RWPE2 (cell line): ENCODE measurements at regions not wholly inside any gene's neighbourhood (a gene's known extent, or its start where the extent isn't known, plus 50 kb on each side); places are given as distances from the start of the nearest gene placed in this dataset.
"Not testable (repeated sequence)": the region's sequence is repeated elsewhere in the genome, so short reads cannot be mapped to it uniquely, and the experiment has no call there.

Source experiments
- ATAC-seq: fragments of 200-7000 bp; cut with Tn5 transposase; 3 replicates; pipeline ENCODE4 v1.9.1; 2021; ENCODE audit warnings: low read depth
- DNase-seq: peaks from one replicate; pipeline ENCODE4 v3.0.0-alpha.2; 2020; ENCODE audit warnings: low spot score
- H3K27ac ChIP-seq: fragments of 450-650 bp; 2 replicates; pipeline ENCODE4 v1.5.1; 2017; ENCODE audit warnings: mild to moderate bottlenecking; ENCODE audit not compliant: poor library complexity, severe bottlenecking
- H3K27me3 ChIP-seq: fragments of 250-450 bp; sonication (Bioruptor Pico); 2 replicates; pipeline ENCODE4 v1.5.1; 2021; ENCODE audit warnings: mild to moderate bottlenecking, moderate library complexity; ENCODE audit not compliant: insufficient read depth, poor library complexity, severe bottlenecking
- H3K36me3 ChIP-seq: fragments of 250-450 bp; sonication (Bioruptor Pico); 2 replicates; pipeline ENCODE4 v1.5.1; 2020; ENCODE audit warnings: low read depth, mild to moderate bottlenecking, moderate library complexity
- H3K4me1 ChIP-seq: fragments of 250-450 bp; sonication (Bioruptor Pico); 2 replicates; pipeline ENCODE4 v1.5.1; 2021; ENCODE audit warnings: mild to moderate bottlenecking, moderate library complexity; ENCODE audit not compliant: insufficient read depth, poor library complexity, severe bottlenecking
- H3K4me3 ChIP-seq: fragments of 250-450 bp; sonication (Bioruptor Pico); 2 replicates; pipeline ENCODE4 v1.5.1; 2021; ENCODE audit warnings: mild to moderate bottlenecking, moderate library complexity; ENCODE audit not compliant: severe bottlenecking
- H3K9me3 ChIP-seq: fragments of 250-450 bp; sonication (Bioruptor Pico); 2 replicates; pipeline ENCODE4 v1.5.1; 2021; ENCODE audit warnings: mild to moderate bottlenecking, moderate library complexity; ENCODE audit not compliant: severe bottlenecking
- TF ChIP-seq, protein P1 (sequence below): fragments of 450-650 bp; IDR thresholded peaks from one replicate; pipeline ENCODE4 v1.5.1; 2017; ENCODE audit warnings: mild to moderate bottlenecking, moderate library complexity; ENCODE audit not compliant: poor library complexity, severe bottlenecking

DNA sequence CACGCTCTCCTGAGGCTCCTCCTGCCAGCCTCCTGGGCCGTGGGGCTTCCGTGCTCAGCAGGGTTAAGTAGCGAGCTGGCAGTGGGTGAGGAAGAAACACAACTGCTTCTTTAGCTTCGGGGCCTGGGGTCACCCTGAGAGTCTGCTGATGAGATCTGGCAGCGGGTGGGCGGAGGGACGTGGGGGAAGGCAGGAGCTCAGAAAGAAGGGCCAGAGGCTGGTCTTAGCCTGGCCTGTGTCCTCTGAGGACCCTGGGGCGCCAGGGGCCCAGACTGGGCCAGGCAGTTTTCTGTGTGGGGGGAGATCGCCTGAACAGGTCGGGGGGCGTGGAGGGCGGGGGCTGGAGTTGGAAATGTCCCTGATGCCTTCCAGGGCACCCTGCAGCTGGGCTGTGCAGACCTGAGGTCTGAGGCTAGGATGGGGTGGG, 97.8 kb upstream of the GSE1 start:
- DNase-seq, result no peak
- ATAC-seq, result no peak; the same call in 2 of the 3 replicates
- Histone ChIP-seq H3K27ac (peak overlapping the region; percentile 83), H3K27me3 (no peaks in the 10 kb centered on the region), H3K4me3 (no peak overlapping the region), H3K9me3 (no peaks in the 10 kb centered on the region), H3K4me1 (peaks cover 21% of the 10 kb centered on the region), H3K36me3 (no peaks in the 10 kb centered on the region)
- TF ChIP-seq, protein P1, sequence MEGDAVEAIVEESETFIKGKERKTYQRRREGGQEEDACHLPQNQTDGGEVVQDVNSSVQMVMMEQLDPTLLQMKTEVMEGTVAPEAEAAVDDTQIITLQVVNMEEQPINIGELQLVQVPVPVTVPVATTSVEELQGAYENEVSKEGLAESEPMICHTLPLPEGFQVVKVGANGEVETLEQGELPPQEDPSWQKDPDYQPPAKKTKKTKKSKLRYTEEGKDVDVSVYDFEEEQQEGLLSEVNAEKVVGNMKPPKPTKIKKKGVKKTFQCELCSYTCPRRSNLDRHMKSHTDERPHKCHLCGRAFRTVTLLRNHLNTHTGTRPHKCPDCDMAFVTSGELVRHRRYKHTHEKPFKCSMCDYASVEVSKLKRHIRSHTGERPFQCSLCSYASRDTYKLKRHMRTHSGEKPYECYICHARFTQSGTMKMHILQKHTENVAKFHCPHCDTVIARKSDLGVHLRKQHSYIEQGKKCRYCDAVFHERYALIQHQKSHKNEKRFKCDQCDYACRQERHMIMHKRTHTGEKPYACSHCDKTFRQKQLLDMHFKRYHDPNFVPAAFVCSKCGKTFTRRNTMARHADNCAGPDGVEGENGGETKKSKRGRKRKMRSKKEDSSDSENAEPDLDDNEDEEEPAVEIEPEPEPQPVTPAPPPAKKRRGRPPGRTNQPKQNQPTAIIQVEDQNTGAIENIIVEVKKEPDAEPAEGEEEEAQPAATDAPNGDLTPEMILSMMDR, result no peak

DNA sequence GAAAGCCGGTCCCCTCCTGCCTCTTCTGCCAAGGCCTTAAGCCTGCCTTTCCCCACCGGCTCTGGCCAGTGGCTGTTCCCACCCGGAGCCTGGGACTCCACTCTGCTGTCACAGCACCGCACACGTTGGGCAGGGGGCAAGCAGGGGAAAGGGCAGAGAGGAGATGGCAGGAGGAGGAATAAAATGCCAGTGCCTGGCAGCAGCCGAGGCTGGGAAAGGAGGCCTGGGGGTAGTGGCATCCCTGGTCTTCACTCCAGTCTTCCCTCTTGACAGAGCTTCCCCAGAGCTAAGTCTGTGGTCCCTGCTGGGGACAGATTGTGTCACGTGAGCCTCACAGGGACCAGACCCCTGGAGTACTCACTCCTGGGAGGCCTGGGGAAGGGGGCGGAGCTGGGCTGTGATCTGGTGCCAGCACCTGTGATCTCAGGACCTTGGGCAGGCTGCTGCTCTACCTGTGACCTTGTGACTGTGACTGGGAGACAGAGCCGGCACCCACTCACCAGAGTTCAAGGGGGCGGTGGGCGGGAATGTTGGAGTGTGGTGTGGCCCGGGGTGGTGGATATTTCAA, 97.2 kb upstream of the GSE1 start:
- Histone ChIP-seq H3K4me1 (peaks cover 27% of the 10 kb centered on the region), H3K27me3 (no peaks in the 10 kb centered on the region), H3K4me3 (no peak overlapping the region), H3K9me3 (no peaks in the 10 kb centered on the region), H3K36me3 (no peaks in the 10 kb centered on the region), H3K27ac (peak overlapping the region; percentile 83)
- TF ChIP-seq, protein P1, result no peak
- ATAC-seq, result no peak
- DNase-seq, result no peak

DNA sequence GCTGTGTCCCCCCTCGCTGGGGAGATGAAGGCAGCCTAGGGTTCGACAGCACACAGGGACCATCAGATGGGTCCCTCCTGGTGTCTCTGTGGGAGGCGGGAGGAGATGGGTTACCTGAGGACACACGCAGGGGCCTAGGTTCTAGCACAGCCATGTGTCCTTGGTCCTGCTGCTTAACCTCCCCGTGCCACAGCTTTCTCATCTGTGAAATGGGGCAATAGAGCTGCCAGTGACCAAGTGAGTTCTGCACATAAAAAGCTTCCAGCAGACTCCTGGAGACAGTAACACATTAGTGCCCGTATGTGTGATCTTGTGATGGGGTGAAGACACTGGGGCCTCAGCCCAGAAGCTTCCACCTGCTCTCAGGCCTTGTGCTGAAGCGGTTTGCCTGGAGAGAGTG, 96.0 kb upstream of the GSE1 start:
- H3K27me3 ChIP-seq, result no peaks in the 10 kb centered on the region
- no peaks in the 10 kb centered on the region for H3K9me3 ChIP-seq
- H3K27ac ChIP-seq, result no peak overlapping the region
- TF ChIP-seq, protein P1, result no peak
- H3K4me1 ChIP-seq, result peaks cover 36% of the 10 kb centered on the region
- no peak overlapping the region for H3K4me3 ChIP-seq
- no peaks in the 10 kb centered on the region for H3K36me3 ChIP-seq
- DNase-seq (no peak), ATAC-seq (no peak)

DNA sequence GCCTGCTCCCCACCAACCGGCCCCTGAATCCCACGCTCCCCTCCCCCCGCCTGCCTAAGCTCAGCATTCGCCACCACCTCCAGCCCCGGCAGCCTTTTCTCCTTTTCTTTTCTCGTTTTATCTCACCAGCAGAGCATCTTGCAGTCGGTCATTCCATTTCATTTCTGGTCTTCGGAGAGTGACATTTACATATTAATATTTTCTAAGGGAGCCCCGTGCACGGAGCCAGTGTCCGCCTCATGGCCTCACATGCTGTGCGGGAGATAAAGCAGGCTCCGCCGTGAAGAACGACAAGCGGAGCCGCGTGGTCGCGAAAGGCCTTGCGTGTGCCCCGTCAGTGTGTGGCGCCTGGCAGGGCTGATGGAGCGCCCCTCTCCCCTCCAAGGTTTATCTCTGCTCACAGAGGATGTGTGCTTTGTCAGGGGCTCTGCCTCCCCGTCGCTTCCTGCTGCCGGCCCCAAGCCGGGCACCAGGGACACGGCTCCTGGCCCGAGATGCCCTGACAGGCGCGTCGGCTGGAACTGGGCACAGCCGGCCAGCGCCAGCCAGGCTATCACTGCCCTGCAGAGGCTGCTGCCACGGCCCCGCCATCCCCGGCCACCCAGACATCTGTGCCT, 95.5 kb upstream of the GSE1 start:
- no peaks in the 10 kb centered on the region for H3K27me3 ChIP-seq
- DNase-seq, result no peak
- H3K36me3 ChIP-seq, result no peaks in the 10 kb centered on the region
- H3K9me3 ChIP-seq, result no peaks in the 10 kb centered on the region
- ATAC-seq, result no peak
- H3K27ac ChIP-seq, result no peak overlapping the region
- TF ChIP-seq, protein P1, result no peak
- H3K4me3 ChIP-seq, result no peak overlapping the region
- H3K4me1 ChIP-seq, result peaks cover 36% of the 10 kb centered on the region

DNA sequence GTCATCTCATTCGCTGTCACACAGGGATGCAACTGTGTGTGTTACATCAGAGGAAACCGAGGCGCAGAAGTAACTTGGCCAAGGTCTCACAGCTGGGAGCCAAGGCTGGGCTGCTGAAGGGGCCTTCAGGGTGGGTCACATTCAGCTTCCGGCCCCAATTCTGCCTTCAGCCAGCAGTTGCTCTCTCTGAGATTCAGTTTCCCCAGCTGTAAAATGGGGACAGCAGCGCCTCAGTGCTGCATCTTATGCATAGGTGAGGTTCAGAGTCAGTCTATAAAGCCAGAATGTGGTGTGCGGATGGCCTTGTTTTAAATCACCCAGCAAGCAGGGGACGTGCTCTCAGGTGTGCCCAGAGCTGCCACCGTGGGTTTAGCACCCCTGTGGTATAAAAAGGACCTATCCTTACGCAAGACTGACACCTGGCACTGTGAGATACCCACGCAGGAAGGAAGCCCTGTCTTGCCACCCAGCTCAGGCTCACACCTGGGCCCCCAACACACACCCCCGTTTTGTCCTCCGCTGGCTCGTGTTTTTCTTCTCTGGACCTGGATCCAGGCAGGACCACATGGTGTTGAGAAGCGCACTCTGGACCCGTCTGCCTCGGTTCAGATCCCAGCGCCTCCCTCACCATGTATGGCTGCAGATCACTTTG, 94.6 kb upstream of the GSE1 start:
- Histone ChIP-seq H3K27ac (no peak overlapping the region), H3K36me3 (no peaks in the 10 kb centered on the region), H3K27me3 (no peaks in the 10 kb centered on the region), H3K4me1 (peaks cover 45% of the 10 kb centered on the region), H3K9me3 (no peaks in the 10 kb centered on the region), H3K4me3 (no peak overlapping the region)
- no peak for ATAC-seq
- TF ChIP-seq, protein P1, result no peak
- no peak for DNase-seq

DNA sequence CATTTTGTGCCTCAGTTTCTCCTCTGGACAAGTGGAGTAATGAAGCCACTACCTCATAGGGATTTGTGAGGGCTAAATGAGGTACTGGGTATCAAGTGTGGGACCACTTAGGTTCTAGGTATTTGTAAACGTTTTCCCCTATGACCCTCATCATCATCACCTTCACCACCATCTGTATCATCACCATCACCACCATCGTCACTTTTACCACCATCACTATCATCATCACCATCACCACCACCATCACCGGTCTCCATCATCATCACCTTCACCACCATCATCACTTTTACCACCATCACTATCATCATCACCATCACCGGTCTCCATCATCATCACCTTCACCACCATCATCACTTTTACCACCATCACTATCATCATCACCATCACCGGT, 94.1 kb upstream of the GSE1 start:
- not testable (repeated sequence) for ATAC-seq, H3K9me3 ChIP-seq, H3K4me3 ChIP-seq, DNase-seq, H3K27ac ChIP-seq, H3K36me3 ChIP-seq, H3K27me3 ChIP-seq
- H3K4me1 ChIP-seq, result peaks cover 50% of the 10 kb centered on the region
